ENCODE measurements at regions not wholly inside any gene's neighbourhood (a gene's known extent, or its start where the extent isn't known, plus 50 kb on each side); places are given as distances from the start of the nearest gene placed in this dataset.

- H3K4me3 Mint-ChIP-seq: no peak overlapping the region
- DNase-seq: no peak
- no peak overlapping the region for H3K27ac Mint-ChIP-seq
- peaks cover 0 to 2% (median 0%) of the 10 kb centered on the region in 3 donors for H3K4me1 Mint-ChIP-seq
- H3K27me3 Mint-ChIP-seq: peaks cover 14 to 58% (median 42%) of the 10 kb centered on the region in 3 donors
- H3K36me3 Mint-ChIP-seq: no peaks in the 10 kb centered on the region
- H3K9me3 Mint-ChIP-seq: no peaks in the 10 kb centered on the region
- no peak for ATAC-seq (ENCODE audit: low read depth in 2 of 2)
Measured at GRCh38 chr1:114203595-114204128, 50.0 kb upstream of the SYT6 start.
